ENCODE measurements at regions not wholly inside any gene's neighbourhood (a gene's known extent, or its start where the extent isn't known, plus 50 kb on each side); places are given as distances from the start of the nearest gene placed in this dataset.
"Not testable (repeated sequence)": the region's sequence is repeated elsewhere in the genome, so short reads cannot be mapped to it uniquely, and the experiment has no call there.

DNA sequence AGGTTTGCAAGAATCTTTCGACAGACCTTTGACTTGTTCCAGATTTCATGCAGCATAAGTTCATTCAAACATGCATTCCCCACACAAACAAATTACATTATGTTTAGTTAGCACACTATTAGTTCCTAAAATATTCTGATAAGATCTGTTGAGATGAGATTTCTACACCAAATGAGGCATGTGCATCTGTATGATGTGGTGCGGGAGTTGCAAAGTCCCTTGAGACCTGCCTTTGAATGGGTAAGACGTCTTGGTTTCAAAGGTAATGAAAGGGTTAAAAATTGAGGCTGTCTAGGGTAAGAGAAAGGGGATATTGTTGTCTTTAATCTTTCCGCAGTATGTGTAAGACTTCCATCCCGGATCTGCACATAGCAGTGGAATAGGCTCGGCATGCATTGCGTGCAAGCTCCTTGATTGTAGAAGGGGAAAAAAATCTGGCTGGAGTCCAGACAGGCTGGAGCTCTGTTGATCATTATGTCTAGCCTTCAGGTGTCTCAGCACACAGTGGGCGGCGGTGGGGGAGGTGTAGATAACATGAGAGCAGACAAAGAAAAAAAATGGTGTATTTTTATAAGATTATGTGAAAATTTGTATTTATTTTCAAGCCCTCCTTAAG, 296.6 kb downstream of the PTPRC start:
- peak; percentile 91 for DNase-seq

DNA sequence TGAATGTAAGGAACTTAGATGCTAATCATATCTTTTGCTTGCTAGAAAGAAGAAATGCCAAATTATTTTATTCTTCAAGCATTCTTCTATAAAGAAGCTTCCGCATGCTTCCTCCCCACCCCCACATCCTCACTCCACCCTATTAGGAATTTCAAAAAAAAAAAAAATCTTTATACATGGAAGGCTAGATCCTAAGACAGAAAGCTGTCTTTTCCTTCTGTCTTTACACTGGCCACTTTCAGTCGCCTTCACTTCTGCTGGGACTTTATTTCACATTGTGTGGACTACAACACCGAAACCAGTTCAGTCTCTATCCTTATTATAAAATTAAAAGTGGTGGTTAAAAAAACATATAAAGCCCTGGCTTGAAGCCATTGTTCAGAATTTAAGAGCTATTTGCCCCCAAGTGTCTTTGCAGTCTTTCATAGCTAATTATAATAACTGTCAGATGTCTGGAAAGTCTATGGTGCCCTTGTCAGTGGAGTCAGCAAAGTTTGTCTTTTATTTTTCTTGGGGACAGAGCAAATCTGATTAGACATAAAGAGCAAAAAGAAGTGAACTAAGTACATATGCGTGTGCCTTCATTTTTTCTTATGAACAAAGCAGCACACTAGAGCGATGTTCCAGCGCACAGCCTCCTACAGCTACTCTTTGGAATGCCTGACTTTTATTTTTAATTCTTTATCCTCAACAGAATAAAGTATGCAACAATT, 297.7 kb downstream of the PTPRC start:
- DNase-seq = no peak

DNA sequence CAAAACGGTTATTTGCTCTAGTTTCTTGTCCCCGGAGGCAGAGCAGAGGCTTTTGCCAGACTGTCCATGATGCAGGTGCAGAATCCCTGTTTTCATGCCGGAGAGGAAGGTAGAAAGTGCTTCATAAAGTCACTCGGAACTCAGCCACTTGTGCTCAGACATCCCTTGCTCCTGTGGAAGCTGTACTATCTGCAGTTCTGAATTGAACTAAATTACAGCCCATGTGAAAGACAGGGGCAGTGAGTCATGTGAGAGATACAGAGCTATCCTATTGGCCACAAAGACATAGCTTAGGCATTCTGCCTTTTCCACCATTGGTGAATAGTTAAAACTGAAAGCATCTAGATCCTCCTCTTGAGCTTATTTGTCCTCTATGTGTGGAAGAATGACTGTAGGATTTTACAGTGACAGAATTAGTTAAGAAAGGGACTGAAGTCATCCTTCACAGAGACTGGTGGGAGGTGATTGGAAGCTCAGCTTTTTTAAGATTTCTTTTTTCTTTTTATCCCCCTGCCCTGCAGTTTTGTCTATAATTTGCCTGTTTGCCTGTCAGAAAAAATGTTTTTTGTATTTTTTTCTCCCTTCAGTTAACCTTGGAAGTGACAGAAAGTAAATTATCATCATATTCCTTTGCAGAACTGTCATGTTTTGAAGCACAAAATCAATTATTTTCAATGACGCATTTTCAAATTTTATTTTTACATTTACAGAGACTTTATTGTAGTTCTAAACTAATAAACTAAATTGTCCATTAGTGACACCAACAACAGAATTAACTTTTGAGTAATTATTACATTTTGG, 298.6 kb downstream of the PTPRC start:
- DNase-seq = peak; percentile 35

DNA sequence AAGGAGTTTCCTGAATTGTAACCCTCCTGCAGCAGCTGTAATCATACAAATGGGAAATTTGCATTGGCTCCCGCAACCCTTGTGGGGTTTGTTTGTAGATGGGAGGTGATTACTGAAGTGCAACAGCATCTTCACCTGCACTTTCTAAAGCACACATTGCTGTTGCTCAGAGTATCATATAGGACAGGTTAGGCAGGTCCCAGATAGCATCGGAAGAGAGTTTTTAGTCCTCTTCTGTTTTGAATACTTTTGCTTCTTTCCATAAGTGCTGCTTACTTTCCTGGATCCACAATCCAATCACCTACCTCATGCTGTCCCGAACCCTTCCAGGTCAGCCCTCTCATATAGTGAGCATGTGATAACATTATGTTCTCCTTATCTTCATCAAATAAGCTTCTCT, 300.4 kb downstream of the PTPRC start:
- no peak for DNase-seq

DNA sequence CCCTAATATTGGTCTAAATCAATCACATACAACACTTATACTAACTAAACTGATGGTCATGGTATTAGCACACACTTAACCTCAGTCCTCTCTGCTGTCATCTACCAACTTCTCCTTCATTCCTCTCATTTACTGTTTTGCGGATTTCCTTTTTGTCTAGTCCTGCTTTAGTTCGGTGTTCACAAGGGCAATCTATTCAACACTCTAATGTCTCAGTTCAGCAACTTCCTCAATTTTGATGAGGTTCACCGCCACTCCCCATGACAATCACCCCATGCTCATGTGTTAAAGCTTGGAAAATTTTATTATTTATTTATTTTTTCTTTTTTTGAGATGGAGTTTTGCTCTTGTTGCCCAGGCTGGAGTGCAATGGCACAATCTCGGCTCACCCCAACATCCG, 301.1 kb downstream of the PTPRC start:
- DNase-seq = no peak

DNA sequence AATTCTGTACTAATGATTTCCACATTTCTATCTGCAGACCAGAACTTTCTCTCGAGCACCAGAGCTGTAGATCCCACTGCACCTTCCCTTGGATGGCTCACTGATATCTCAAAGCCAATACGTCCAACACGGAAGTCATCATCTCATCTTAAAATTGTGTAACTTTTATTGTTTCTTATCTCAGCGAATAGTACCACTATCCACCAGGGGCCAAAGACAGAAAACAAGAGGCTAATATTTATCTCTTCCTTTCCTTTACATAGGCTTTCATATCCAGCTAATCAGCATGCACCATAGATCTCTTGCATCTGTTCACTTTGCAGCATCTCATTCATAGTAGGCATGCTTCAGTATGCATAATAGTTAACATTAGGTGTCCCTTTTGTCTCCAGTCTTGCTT, 303.6 kb downstream of the PTPRC start:
- DNase-seq = no peak

DNA sequence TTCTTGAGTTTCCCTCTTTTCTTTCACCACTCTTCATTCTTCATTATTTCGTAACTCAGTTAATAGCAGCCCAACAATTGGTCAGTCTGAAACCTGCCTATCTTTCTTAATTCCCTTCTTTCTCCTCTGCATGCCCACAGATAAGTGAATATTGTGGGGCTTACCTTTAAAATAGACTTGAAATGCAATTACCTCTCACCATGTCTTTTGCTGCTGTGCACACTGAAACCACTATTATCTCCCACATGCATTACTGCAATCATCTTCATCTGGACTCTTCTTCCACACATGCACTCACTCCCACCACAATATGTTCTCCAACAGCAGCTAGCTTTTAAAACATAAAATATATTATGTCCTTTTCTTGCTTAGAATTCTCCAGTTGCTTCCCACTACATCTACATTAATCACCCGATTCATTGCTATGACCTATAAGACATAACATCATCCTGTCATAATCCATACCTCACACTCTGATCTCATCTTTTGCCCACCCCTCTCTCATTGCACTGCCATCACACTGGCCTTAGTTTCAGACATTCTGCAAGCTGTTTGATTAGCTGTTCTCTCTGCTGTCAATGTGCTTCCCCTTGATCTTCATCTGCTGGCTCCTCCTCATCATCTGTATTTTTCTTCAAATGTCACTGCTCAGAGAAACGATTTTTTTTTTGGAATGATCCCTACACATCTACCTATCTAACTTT, 304.8 kb downstream of the PTPRC start:
- no peak for DNase-seq

DNA sequence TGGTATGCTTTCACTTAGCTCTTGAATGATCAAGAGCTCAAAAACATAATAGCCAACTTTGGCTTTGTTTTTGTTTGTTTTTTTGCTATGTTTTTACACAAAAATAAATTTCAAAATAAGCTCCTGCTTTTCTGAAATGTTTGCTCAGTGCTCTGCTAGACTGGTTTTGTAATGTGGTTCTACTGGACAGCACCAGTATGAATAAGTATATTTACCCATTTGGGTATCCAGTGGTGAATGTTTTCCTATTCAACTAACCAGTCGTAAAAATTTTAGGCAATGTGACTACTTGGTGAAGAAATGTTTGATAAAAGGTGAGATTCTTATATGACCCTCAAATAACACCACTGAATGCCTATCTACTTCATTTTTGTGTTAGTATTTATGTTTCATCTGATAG, 308.6 kb downstream of the PTPRC start:
- no peak for DNase-seq

DNA sequence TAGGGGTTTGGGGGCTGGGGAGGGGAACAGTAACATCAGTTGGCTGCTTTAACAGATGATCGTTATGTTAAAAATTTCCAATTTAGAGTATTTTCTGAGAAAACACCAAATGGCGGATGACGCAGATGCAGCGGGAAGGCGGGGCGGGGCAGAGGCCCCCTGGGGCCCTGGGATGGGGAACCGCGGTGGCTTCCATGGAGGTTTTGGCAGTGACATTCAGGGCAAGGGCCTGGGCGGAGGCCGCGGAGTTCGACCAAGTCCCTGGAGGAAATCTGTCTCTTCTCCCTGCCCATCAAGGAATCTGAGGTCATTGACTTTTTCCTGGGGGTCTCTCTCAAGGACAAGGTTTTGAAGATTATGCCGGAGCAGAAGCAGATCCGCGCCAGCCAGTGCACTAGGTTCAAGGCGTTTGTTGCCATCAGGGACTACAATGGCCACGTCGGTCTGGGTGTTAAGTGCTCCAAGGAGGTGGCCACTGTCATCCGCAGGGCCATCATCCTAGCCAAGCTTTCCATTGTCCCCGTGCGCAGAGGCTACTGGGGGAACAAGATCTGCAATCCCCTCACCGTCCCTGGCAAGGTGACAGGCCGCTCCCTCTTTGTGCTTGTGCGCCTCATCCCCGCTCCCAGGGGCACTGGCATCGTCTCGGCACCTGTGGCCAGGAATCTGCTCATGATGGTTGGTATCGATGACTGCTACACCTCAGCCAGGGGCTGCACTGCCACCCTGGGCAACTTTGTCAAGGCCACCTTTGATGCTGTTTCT, 310.2 kb downstream of the PTPRC start:
- DNase-seq = no peak

DNA sequence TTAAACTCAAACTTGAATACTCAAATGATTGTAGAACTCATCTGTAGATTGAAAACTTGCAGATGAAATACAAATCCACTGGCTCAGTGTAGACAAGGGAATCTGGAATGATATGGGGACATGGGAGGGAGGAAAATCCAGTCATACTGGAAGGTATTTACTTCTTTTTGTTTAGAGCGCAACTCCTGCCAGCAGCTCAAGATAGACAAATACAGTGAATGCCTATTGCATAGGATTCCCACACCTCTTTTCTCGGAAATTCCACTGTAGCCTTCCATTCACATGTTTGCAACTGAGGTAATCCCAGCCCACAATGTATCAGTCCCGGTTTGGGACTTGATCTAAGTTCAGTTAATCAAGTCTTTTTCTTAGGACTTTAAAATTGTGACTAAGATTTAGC, 311.2 kb downstream of the PTPRC start:
- DNase-seq = no peak

DNA sequence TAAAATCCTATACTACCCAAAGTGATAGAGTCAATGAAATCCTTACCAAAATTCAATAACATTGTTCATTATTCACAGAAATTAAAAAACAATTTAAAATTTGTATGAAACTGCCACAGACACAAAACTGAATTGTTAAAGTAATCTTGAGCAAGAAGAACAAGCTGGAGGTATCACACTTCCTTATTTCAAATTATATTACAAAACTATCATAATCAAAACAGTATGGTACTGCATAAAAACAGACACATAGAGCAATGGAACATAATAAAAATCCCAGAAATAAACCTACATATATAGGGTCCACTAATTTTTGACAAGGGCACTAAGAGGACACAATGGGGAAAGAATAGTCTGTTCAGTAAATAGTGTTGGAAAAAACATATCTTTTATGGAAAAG, 316.2 kb downstream of the PTPRC start:
- DNase-seq = no peak

DNA sequence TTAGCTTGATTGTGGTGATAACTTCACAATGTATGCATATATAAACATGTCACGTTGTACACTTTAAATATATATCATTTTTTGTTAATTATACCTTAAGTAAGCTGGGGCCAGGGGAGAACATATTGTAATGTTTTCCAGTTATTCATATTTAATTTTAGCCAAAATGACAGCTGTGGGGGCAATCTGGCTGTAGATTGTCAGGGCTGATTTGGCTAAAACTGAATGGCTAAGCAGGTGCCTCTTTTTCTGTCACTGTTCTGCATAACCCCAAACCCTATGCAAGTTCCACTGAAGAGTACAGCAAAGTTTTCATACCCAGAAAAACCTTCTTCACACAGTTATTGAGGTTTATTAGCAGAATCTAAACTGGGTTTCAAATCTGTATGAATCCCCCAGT, 318.2 kb downstream of the PTPRC start:
- no peak for DNase-seq

DNA sequence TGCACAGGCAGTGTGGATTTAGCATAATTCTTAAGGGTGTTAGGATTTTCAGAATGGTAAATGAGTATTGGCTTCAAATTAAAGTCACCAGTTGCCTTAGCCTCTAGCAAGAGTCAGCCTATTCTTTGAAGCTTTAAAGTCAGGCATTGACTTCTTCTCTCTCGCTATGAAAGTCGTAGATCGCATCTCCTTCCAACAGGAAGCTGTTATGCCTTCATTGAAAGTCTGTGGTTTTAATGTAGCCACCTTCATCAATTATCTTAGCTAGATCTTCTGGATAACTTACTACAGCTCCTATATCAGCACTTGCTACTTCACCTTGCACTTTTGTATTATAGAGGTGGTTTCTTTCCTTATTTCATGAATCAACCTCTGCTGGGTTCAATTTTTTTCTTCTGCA, 320.2 kb downstream of the PTPRC start:
- no peak for DNase-seq

DNA sequence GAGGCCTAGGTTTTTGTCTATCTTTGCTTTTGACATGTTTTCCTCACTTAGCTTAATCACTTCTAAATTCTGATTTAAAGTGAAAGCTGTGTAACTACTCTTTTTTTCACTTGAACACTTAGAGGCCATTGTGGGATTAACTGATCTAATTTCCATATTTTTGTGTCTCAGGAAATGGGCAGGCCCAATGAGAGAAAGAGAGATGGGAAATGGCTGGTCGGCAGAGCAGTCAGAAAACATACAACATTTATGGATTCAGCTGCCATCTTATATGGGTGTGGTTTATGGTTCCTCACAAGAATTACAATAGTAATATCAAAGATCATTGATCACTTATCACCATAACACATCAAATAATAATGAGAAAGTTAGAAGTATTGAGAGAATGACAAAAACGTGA, 320.8 kb downstream of the PTPRC start:
- DNase-seq = no peak

DNA sequence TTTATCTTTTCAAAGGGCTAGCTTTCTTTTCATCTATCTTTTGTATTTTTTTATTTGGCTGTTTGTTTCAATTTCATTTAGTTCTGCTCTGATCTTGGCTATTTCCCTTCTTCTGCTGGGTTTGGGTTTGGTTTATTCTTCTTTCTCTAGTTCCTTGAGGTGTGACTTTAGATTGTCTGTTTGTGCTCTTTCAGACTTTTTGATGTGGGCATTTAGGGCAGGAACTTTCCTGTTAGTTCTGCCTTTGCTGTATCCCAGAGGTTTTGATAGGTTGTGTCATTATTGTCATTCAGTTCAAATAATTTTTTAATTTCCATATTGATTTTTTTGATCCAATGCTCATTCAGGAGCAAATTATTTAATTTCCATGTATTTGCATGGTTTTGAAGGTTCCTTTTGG, 325.0 kb downstream of the PTPRC start:
- DNase-seq = not testable (repeated sequence)

DNA sequence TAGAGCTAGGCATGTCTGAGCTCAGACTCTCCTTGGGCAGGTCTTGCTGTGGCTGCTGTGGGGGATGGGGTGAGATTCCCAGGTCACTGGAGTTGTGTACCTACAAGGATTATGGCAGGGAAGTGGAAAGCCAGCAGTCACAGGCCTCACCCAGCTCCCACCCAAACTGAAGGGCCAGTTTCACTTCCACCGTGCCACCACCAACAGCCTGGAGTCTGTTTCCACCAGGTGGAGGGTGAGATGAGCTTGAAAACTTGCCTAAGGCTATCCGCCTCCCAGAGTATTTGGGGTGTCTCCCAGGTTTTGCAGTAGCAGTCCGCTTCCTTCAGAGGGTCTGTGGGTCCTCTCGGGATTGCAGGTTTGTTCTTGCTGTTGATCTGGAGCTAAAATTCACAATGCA, 327.7 kb downstream of the PTPRC start:
- no peak for DNase-seq

DNA sequence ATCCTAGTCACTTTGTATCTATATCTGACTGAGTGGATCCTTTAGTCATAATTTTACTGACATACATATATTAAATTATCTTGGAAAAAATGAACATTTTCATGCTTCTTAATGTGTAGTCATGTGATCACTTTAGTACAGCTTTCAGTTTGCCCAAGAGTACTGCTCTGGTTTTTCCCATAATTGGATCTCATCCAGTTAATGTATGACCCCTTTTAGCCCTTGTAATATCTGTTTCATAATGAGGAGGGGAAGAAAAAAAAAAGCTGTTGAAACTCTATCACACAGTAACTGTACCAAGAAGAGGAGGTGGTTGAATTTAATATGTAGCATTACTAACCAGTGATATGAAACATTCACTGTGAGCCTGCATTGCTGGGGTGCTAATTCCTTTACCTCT, 328.7 kb downstream of the PTPRC start:
- no peak for DNase-seq

DNA sequence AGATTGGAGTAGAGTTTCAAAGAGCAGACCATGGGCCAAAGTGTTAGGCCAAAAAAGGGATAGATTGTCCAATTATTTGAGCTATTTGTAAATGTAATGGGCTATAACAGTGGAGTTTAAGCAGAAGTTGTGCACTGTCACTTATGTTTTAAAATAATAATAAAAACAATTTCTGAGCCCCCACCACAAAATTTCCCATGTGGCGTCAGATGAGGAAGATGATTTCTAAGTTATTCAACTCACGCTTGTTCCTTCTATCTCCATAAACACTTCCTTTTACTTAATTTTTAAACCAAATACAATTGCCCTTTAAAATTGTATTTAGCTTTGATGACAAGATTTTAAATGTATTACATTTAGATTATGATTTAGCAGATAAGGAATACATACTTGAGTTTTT, 330.0 kb downstream of the PTPRC start:
- DNase-seq = no peak

DNA sequence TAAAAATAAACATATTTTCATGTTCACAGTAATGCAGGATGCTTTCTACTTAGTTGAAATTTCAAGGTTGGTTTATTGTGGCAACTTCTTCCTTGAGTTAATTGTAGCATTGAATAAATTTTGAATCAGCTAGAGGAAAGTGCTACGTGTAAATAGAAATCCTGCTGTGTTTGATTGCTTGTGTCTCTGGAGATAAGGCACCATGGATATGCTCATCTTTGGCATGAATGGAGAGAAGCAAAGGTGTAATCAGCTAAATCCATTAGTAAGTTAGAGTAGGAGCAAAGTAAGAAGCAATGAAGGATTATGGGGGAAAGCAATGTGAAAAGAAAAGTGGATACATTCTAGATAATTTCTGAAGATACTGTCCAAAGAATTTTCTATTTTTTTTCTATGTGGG, 331.1 kb downstream of the PTPRC start:
- DNase-seq = no peak

DNA sequence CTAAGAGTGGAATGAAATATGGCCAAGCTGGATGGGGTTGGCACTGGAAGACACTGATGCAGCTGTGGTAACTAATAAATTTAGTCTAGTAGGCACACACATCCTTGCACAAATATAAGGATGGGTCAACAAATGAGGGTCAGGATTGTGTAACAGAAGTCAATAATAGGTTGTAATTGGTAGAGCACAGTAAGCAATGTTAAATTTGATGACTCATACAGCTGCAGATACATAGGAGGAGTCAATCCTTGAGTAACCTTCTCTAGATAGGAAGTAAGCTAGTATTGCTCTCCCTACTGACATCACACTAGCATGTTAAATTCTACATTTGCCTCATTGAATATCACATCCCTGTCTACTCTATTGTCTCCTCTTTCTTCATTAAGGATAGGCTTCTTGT, 332.1 kb downstream of the PTPRC start:
- no peak for DNase-seq

DNA sequence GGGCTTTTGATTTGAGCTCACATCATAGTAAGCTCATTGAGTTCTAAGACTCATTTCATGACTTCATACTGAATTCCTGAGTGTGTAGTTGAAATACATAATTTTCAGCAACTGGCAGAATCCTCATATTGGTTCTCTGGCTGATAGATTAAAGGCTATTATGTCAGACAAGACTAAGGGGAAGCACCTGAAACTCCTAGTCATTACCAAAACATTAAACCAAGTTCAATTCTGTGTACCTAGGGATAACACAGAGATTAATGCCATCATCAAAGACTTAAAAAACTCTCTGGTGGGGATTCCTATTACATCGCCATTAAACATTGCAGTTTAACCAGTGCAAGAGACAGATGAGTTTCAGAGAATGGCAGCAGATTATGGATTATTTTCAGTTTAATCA, 339.1 kb downstream of the PTPRC start:
- DNase-seq = no peak

DNA sequence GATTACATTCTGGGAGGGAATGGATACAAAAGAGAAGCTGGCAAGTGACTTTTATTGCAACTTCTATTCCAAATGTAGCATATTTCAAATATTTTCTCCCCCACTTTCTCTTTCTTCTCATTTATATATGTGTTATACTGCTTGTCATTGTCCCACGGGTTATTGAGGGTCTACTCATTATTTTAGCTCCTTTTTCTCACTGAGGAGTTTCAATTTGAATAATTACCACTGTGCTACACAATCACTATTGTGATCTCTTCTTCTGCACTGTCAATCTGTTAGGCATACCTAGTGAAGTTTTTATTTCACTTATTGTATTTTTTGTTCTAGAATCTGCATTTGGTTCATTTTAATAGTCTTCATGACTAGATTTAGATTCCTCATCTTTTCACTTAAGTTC, 339.7 kb downstream of the PTPRC start:
- DNase-seq = no peak

DNA sequence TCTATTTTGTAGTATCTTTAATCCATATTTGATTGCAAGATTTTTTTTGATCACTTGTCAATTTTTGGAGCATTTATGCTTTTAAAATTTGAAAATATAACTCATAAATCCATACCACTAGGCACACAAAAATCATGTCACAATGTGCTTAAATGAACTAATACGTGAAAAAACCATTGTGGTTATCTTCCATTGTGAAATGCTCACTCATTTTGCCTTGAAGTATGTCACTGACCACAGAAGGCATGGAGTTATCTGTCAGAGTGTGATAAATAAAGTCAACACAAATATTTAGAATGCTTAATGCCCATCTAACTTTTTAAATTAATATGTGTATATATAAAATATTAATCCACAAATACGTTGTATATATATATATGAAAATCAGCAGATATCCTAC, 347.2 kb downstream of the PTPRC start:
- DNase-seq = no peak
